ENCODE measurements at regions not wholly inside any gene's neighbourhood (a gene's known extent, or its start where the extent isn't known, plus 50 kb on each side); places are given as distances from the start of the nearest gene placed in this dataset.
A peak's percentile ranks its signal among the peaks of the same experiment; 100 is the strongest.

GRCh38 chr6:40723967-40724366 lies 136.8 kb upstream of the LRFN2 start:
- WGBS (ENCODE audit: insufficient coverage) = 83% methylated on average over 5 of the region's 5 CpGs
- Mint-ChIP-seq H3K4me3 (no peak overlapping the region), H3K27me3 (no peaks in the 10 kb centered on the region), H3K9me3 (no peaks in the 10 kb centered on the region), H3K36me3 (no peaks in the 10 kb centered on the region), H3K27ac (no peak overlapping the region), H3K4me1 (peaks cover 10 to 18% (median 17%) of the 10 kb centered on the region in 3 donors)
- DNase-seq = no peak
- H3K36me3 ChIP-seq (ENCODE audit: control insufficient read depth in 2 of 2, extremely low read depth in 1 of 2, insufficient read depth in 1 of 2, low read length in 1 of 2) = no peaks in the 10 kb centered on the region
- ChIA-PET POLR2A (no interaction called here), CTCF (interaction anchor here in 1 of 2 donors (0.6 kb wide), 1 partner anchor 157 kb away, joined by 3 read pairs; no protein-coding TSS in a partner anchor)
- no peak overlapping the region for H3K27ac ChIP-seq (ENCODE audit: low read length)
- H3K27me3 ChIP-seq (replicated peaks in 1 of 2; ENCODE audit: control insufficient read depth in 2 of 2, extremely low read depth in 1 of 2, insufficient read depth in 2 of 2, low read length in 1 of 2) = peaks cover 0 to 11% of the 10 kb centered on the region in 2 experiments
- no peak overlapping the region for H3K4me3 ChIP-seq (ENCODE audit: control insufficient read depth in 1 of 2, extremely low read depth in 1 of 2, low read length in 1 of 2)
- no peaks in the 10 kb centered on the region for H3K4me1 ChIP-seq (ENCODE audit: control insufficient read depth in 1 of 2, extremely low read depth in 1 of 2, insufficient read depth in 2 of 2, low read length in 2 of 2)
- ATAC-seq (replicated peaks in 1 of 4) = no peak
- H3K9me3 ChIP-seq = no peaks in the 10 kb centered on the region

GRCh38 chr6:40722553-40723258 lies 135.5 kb upstream of the LRFN2 start:
- DNase-seq (no peak), ATAC-seq (replicated peaks in 1 of 4) (no peak)
- Histone ChIP-seq H3K27me3 (replicated peaks in 1 of 2; ENCODE audit: control insufficient read depth in 2 of 2, extremely low read depth in 1 of 2, insufficient read depth in 2 of 2, low read length in 1 of 2) (peaks cover 0 to 9% of the 10 kb centered on the region in 2 experiments), H3K4me1 (ENCODE audit: control insufficient read depth in 1 of 2, extremely low read depth in 1 of 2, insufficient read depth in 2 of 2, low read length in 2 of 2) (no peaks in the 10 kb centered on the region), H3K4me3 (ENCODE audit: control insufficient read depth in 1 of 2, extremely low read depth in 1 of 2, low read length in 1 of 2) (no peak overlapping the region), H3K36me3 (ENCODE audit: control insufficient read depth in 2 of 2, extremely low read depth in 1 of 2, insufficient read depth in 1 of 2, low read length in 1 of 2) (no peaks in the 10 kb centered on the region), H3K27ac (ENCODE audit: low read length) (no peak overlapping the region), H3K9me3 (no peaks in the 10 kb centered on the region)
- no peaks in the 10 kb centered on the region for H3K27me3 Mint-ChIP-seq
- no CpG with 5 or more reads among the region's 3 CpGs for WGBS (ENCODE audit: insufficient coverage)
- no peaks in the 10 kb centered on the region for H3K9me3 Mint-ChIP-seq
- no peak overlapping the region for H3K4me3 Mint-ChIP-seq
- no peaks in the 10 kb centered on the region for H3K36me3 Mint-ChIP-seq
- ChIA-PET POLR2A (no interaction called here), CTCF (no interaction called here)
- peaks cover 12 to 18% (median 18%) of the 10 kb centered on the region in 3 donors for H3K4me1 Mint-ChIP-seq
- no peak overlapping the region for H3K27ac Mint-ChIP-seq

GRCh38 chr6:40722091-40722490 lies 134.9 kb upstream of the LRFN2 start:
- Mint-ChIP-seq H3K27ac (no peak overlapping the region), H3K36me3 (no peaks in the 10 kb centered on the region), H3K27me3 (no peaks in the 10 kb centered on the region), H3K4me1 (peaks cover 12 to 18% (median 18%) of the 10 kb centered on the region in 3 donors), H3K4me3 (no peak overlapping the region), H3K9me3 (no peaks in the 10 kb centered on the region)
- ChIA-PET POLR2A (no interaction called here), CTCF (no interaction called here)
- Histone ChIP-seq H3K4me3 (ENCODE audit: control insufficient read depth in 1 of 2, extremely low read depth in 1 of 2, low read length in 1 of 2) (no peak overlapping the region), H3K9me3 (no peaks in the 10 kb centered on the region), H3K4me1 (ENCODE audit: control insufficient read depth in 1 of 2, extremely low read depth in 1 of 2, insufficient read depth in 2 of 2, low read length in 2 of 2) (no peaks in the 10 kb centered on the region), H3K27me3 (replicated peaks in 1 of 2; ENCODE audit: control insufficient read depth in 2 of 2, extremely low read depth in 1 of 2, insufficient read depth in 2 of 2, low read length in 1 of 2) (peaks cover 0 to 9% of the 10 kb centered on the region in 2 experiments), H3K36me3 (ENCODE audit: control insufficient read depth in 2 of 2, extremely low read depth in 1 of 2, insufficient read depth in 1 of 2, low read length in 1 of 2) (no peaks in the 10 kb centered on the region), H3K27ac (ENCODE audit: low read length) (no peak overlapping the region)
- WGBS (ENCODE audit: insufficient coverage) = 74% methylated on average over 3 of the region's 4 CpGs
- ATAC-seq (replicated peaks in 1 of 4) = no peak
- DNase-seq = no peak

GRCh38 chr6:40721271-40721952 lies 134.2 kb upstream of the LRFN2 start:
- no peak overlapping the region for H3K27ac ChIP-seq (ENCODE audit: low read length)
- Mint-ChIP-seq H3K4me1 (peaks cover 12 to 18% (median 18%) of the 10 kb centered on the region in 3 donors), H3K4me3 (no peak overlapping the region), H3K27me3 (no peaks in the 10 kb centered on the region), H3K36me3 (no peaks in the 10 kb centered on the region), H3K9me3 (no peaks in the 10 kb centered on the region), H3K27ac (no peak overlapping the region)
- ChIA-PET CTCF (no interaction called here), POLR2A (no interaction called here)
- no peaks in the 10 kb centered on the region for H3K9me3 ChIP-seq
- 92% methylated on average over 5 of the region's 7 CpGs for whole genome bisulfite sequencing (ENCODE audit: insufficient coverage)
- H3K4me3 ChIP-seq (ENCODE audit: control insufficient read depth in 1 of 2, extremely low read depth in 1 of 2, low read length in 1 of 2) = no peak overlapping the region
- no peaks in the 10 kb centered on the region for H3K4me1 ChIP-seq (ENCODE audit: control insufficient read depth in 1 of 2, extremely low read depth in 1 of 2, insufficient read depth in 2 of 2, low read length in 2 of 2)
- H3K27me3 ChIP-seq (replicated peaks in 1 of 2; ENCODE audit: control insufficient read depth in 2 of 2, extremely low read depth in 1 of 2, insufficient read depth in 2 of 2, low read length in 1 of 2) = peaks cover 0 to 9% of the 10 kb centered on the region in 2 experiments
- no peak for DNase-seq
- H3K36me3 ChIP-seq (ENCODE audit: control insufficient read depth in 2 of 2, extremely low read depth in 1 of 2, insufficient read depth in 1 of 2, low read length in 1 of 2) = no peaks in the 10 kb centered on the region
- no peak for ATAC-seq (replicated peaks in 1 of 4)

- no peak overlapping the region for H3K27ac Mint-ChIP-seq
- H3K4me1 Mint-ChIP-seq = peaks cover 12 to 18% (median 18%) of the 10 kb centered on the region in 3 donors
- Histone ChIP-seq H3K4me3 (ENCODE audit: control insufficient read depth in 1 of 2, extremely low read depth in 1 of 2, low read length in 1 of 2) (no peak overlapping the region), H3K36me3 (ENCODE audit: control insufficient read depth in 2 of 2, extremely low read depth in 1 of 2, insufficient read depth in 1 of 2, low read length in 1 of 2) (no peaks in the 10 kb centered on the region), H3K4me1 (ENCODE audit: control insufficient read depth in 1 of 2, extremely low read depth in 1 of 2, insufficient read depth in 2 of 2, low read length in 2 of 2) (no peaks in the 10 kb centered on the region), H3K9me3 (no peaks in the 10 kb centered on the region), H3K27ac (ENCODE audit: low read length) (no peak overlapping the region), H3K27me3 (replicated peaks in 1 of 2; ENCODE audit: control insufficient read depth in 2 of 2, extremely low read depth in 1 of 2, insufficient read depth in 2 of 2, low read length in 1 of 2) (peaks cover 0 to 5% of the 10 kb centered on the region in 2 experiments)
- no peaks in the 10 kb centered on the region for H3K9me3 Mint-ChIP-seq
- DNase-seq (no peak), ATAC-seq (replicated peaks in 1 of 4) (no peak)
- no peak overlapping the region for H3K4me3 Mint-ChIP-seq
- no CpG with 5 or more reads among the region's 2 CpGs for WGBS (ENCODE audit: insufficient coverage)
- H3K36me3 Mint-ChIP-seq = no peaks in the 10 kb centered on the region
- peaks cover 4% of the 10 kb centered on the region in 2 donors for H3K27me3 Mint-ChIP-seq
- ChIA-PET POLR2A (no interaction called here), CTCF (no interaction called here)
Measured at GRCh38 chr6:40720375-40720748, 133.2 kb upstream of the LRFN2 start.

GRCh38 chr6:40719671-40720374 lies 132.7 kb upstream of the LRFN2 start:
- no peak overlapping the region for H3K27ac ChIP-seq (ENCODE audit: low read length)
- no peaks in the 10 kb centered on the region for H3K36me3 ChIP-seq (ENCODE audit: control insufficient read depth in 2 of 2, extremely low read depth in 1 of 2, insufficient read depth in 1 of 2, low read length in 1 of 2)
- ChIA-PET POLR2A (no interaction called here), CTCF (no interaction called here)
- 42% methylated on average over 4 of the region's 7 CpGs for WGBS (ENCODE audit: insufficient coverage)
- DNase-seq = no peak
- H3K27me3 ChIP-seq (replicated peaks in 1 of 2; ENCODE audit: control insufficient read depth in 2 of 2, extremely low read depth in 1 of 2, insufficient read depth in 2 of 2, low read length in 1 of 2) = peaks cover 0 to 5% of the 10 kb centered on the region in 2 experiments
- ATAC-seq (replicated peaks in 1 of 4) = no peak
- Mint-ChIP-seq H3K36me3 (no peaks in the 10 kb centered on the region), H3K4me3 (peak overlapping the region in 2 of 3 donors; percentile 24 to 32), H3K9me3 (no peaks in the 10 kb centered on the region), H3K27ac (peak overlapping the region in 1 of 2 donors; percentile 35), H3K27me3 (peaks cover 4 to 5% of the 10 kb centered on the region in 2 donors), H3K4me1 (peaks cover 12 to 18% (median 18%) of the 10 kb centered on the region in 3 donors)
- no peak overlapping the region for H3K4me3 ChIP-seq (ENCODE audit: control insufficient read depth in 1 of 2, extremely low read depth in 1 of 2, low read length in 1 of 2)
- no peaks in the 10 kb centered on the region for H3K9me3 ChIP-seq
- no peaks in the 10 kb centered on the region for H3K4me1 ChIP-seq (ENCODE audit: control insufficient read depth in 1 of 2, extremely low read depth in 1 of 2, insufficient read depth in 2 of 2, low read length in 2 of 2)
